Progenitor cell of endocrine pancreas (in vitro differentiated cells): ENCODE measurements at regions not wholly inside any gene's neighbourhood (a gene's known extent, or its start where the extent isn't known, plus 50 kb on each side); places are given as distances from the start of the nearest gene placed in this dataset.

Experiments
- DNase-seq: peaks from one replicate; pipeline ENCODE4 v3.0.0; 2021; ENCODE audit warnings: low spot score; ENCODE audit not compliant: unreplicated experiment
- H3K27ac Mint-ChIP-seq: 2 replicates; pipeline ENCODE4 v1.8.0; 2021; ENCODE audit warnings: mild to moderate bottlenecking, moderate library complexity, mixed read lengths
- H3K27me3 Mint-ChIP-seq: 2 replicates; pipeline ENCODE4 v1.8.0; 2021; ENCODE audit warnings: mixed read lengths
- H3K36me3 Mint-ChIP-seq: 2 replicates; pipeline ENCODE4 v1.8.0; 2022; ENCODE audit warnings: mixed read lengths; ENCODE audit not compliant: insufficient read depth
- H3K4me1 Mint-ChIP-seq: 2 replicates; pipeline ENCODE4 v1.8.0; 2021; ENCODE audit warnings: low read depth, mixed read lengths
- H3K4me3 Mint-ChIP-seq: 2 replicates; pipeline ENCODE4 v1.8.0; 2021; ENCODE audit warnings: low read depth, mild to moderate bottlenecking, moderate library complexity, mixed read lengths
- H3K9me3 Mint-ChIP-seq: 2 replicates; pipeline ENCODE4 v1.8.0; 2021; ENCODE audit warnings: low read depth, mixed read lengths
- CTCF ChIP-seq: fragments of 200-600 bp; sonication (generic); IDR thresholded peaks from one replicate; pipeline ENCODE4 v1.5.0; 2021; ENCODE audit warnings: antibody characterized with exemption, mild to moderate bottlenecking; ENCODE audit not compliant: unreplicated experiment

- no peak for DNase-seq
- Mint-ChIP-seq H3K4me1 (no peaks in the 10 kb centered on the region), H3K36me3 (no peaks in the 10 kb centered on the region), H3K4me3 (no peak overlapping the region), H3K27me3 (peaks cover 3% of the 10 kb centered on the region), H3K27ac (no peak overlapping the region), H3K9me3 (no peaks in the 10 kb centered on the region)
- TF ChIP-seq CTCF, result no peak
Observed at GRCh38 chr10:127797339-127797738, 60.4 kb downstream of the FOXI2 start.

- no peak overlapping the region for H3K27ac Mint-ChIP-seq
- no peak overlapping the region for H3K4me3 Mint-ChIP-seq
- no peak for TF ChIP-seq CTCF
- peaks cover 3% of the 10 kb centered on the region for H3K27me3 Mint-ChIP-seq
- H3K9me3 Mint-ChIP-seq, result no peaks in the 10 kb centered on the region
- DNase-seq, result no peak
- H3K36me3 Mint-ChIP-seq, result no peaks in the 10 kb centered on the region
- H3K4me1 Mint-ChIP-seq, result no peaks in the 10 kb centered on the region
Observed at GRCh38 chr10:127798111-127798510, 61.1 kb downstream of the FOXI2 start.

- no peaks in the 10 kb centered on the region for H3K36me3 Mint-ChIP-seq
- no peak for TF ChIP-seq CTCF
- H3K27ac Mint-ChIP-seq, result no peak overlapping the region
- H3K9me3 Mint-ChIP-seq, result no peaks in the 10 kb centered on the region
- peaks cover 1% of the 10 kb centered on the region for H3K4me1 Mint-ChIP-seq
- peaks cover 3% of the 10 kb centered on the region for H3K27me3 Mint-ChIP-seq
- H3K4me3 Mint-ChIP-seq, result no peak overlapping the region
- no peak for DNase-seq
Observed at GRCh38 chr10:127801302-127801701, 64.3 kb downstream of the FOXI2 start.

- H3K9me3 Mint-ChIP-seq, result no peaks in the 10 kb centered on the region
- no peaks in the 10 kb centered on the region for H3K36me3 Mint-ChIP-seq
- TF ChIP-seq CTCF, result no peak
- peaks cover 3% of the 10 kb centered on the region for H3K27me3 Mint-ChIP-seq
- no peak overlapping the region for H3K4me3 Mint-ChIP-seq
- peaks cover 1% of the 10 kb centered on the region for H3K4me1 Mint-ChIP-seq
- no peak for DNase-seq
- no peak overlapping the region for H3K27ac Mint-ChIP-seq
Observed at GRCh38 chr10:127802531-127803095, 65.6 kb downstream of the FOXI2 start.

- no peaks in the 10 kb centered on the region for H3K9me3 Mint-ChIP-seq
- peaks cover 1% of the 10 kb centered on the region for H3K4me1 Mint-ChIP-seq
- H3K27ac Mint-ChIP-seq, result no peak overlapping the region
- no peak overlapping the region for H3K4me3 Mint-ChIP-seq
- TF ChIP-seq CTCF, result no peak
- no peaks in the 10 kb centered on the region for H3K36me3 Mint-ChIP-seq
- no peaks in the 10 kb centered on the region for H3K27me3 Mint-ChIP-seq
- DNase-seq, result no peak
Observed at GRCh38 chr10:127804696-127805095, 67.7 kb downstream of the FOXI2 start.
